Nephron progenitor cell (in vitro differentiated cells): ENCODE measurements at regions not wholly inside any gene's neighbourhood (a gene's known extent, or its start where the extent isn't known, plus 50 kb on each side); places are given as distances from the start of the nearest gene placed in this dataset.

ENCODE experiments used
- DNase-seq: peaks from one replicate; pipeline ENCODE4 v3.0.0; 2021
- H3K27ac Mint-ChIP-seq: 2 replicates; pipeline ENCODE4 v1.8.0; 2021; ENCODE audit warnings: mild to moderate bottlenecking, moderate library complexity, mixed read lengths
- H3K27me3 Mint-ChIP-seq: 2 replicates; pipeline ENCODE4 v1.8.0; 2021; ENCODE audit warnings: mild to moderate bottlenecking, low read depth, mixed read lengths; ENCODE audit not compliant: poor library complexity
- H3K36me3 Mint-ChIP-seq: 2 replicates; pipeline ENCODE4 v1.8.0; 2021; ENCODE audit warnings: low read depth, mixed read lengths
- H3K4me1 Mint-ChIP-seq: 2 replicates; pipeline ENCODE4 v1.8.0; 2021; ENCODE audit warnings: mixed read lengths
- H3K4me3 Mint-ChIP-seq: 2 replicates; pipeline ENCODE4 v1.8.0; 2021; ENCODE audit warnings: mild to moderate bottlenecking, moderate library complexity, mixed read lengths
- H3K9me3 Mint-ChIP-seq: 2 replicates; pipeline ENCODE4 v1.8.0; 2021; ENCODE audit warnings: mild to moderate bottlenecking, moderate library complexity, mixed read lengths
- TF ChIP-seq, protein P1 (sequence below): fragments of 200-600 bp; sonication (generic); IDR thresholded peaks from 2 replicates; pipeline ENCODE4 v1.5.0; 2021; ENCODE audit warnings: antibody characterized with exemption

- H3K9me3 Mint-ChIP-seq = peaks cover 18% of the 10 kb centered on the region
- H3K27ac Mint-ChIP-seq = no peak overlapping the region
- no peak overlapping the region for H3K4me3 Mint-ChIP-seq
- TF ChIP-seq, protein P1, sequence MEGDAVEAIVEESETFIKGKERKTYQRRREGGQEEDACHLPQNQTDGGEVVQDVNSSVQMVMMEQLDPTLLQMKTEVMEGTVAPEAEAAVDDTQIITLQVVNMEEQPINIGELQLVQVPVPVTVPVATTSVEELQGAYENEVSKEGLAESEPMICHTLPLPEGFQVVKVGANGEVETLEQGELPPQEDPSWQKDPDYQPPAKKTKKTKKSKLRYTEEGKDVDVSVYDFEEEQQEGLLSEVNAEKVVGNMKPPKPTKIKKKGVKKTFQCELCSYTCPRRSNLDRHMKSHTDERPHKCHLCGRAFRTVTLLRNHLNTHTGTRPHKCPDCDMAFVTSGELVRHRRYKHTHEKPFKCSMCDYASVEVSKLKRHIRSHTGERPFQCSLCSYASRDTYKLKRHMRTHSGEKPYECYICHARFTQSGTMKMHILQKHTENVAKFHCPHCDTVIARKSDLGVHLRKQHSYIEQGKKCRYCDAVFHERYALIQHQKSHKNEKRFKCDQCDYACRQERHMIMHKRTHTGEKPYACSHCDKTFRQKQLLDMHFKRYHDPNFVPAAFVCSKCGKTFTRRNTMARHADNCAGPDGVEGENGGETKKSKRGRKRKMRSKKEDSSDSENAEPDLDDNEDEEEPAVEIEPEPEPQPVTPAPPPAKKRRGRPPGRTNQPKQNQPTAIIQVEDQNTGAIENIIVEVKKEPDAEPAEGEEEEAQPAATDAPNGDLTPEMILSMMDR = no peak
- H3K27me3 Mint-ChIP-seq = peaks cover 2% of the 10 kb centered on the region
- H3K4me1 Mint-ChIP-seq = no peaks in the 10 kb centered on the region
- DNase-seq = no peak
- H3K36me3 Mint-ChIP-seq = peaks cover 5% of the 10 kb centered on the region
Observed at GRCh38 chr5:9903801-9904200, 273.6 kb upstream of the TAS2R1 start.

DNA sequence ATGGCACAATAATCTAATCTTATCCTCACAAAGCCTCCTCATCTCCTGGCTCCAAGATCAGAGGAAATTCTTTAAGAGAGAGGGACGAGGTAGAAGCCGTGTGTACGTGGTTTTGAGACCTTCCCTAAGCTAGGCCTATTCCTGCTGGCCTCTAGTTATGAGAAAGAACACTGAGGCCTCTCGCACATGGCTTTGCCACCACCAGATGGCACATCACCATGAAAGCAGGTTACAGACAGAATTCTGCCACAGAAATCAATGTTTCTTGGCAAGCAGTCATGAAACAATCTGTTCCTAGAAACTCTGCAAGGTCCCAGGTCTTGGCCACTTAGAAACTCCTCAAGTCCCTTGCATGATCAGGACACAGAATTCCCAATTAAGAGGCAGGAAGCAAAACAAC is 268.2 kb upstream of the TAS2R1 start:
- no peak for DNase-seq
- Mint-ChIP-seq H3K27ac (no peak overlapping the region), H3K4me1 (no peaks in the 10 kb centered on the region), H3K9me3 (peaks cover 12% of the 10 kb centered on the region), H3K36me3 (peaks cover 4% of the 10 kb centered on the region), H3K4me3 (no peak overlapping the region), H3K27me3 (peaks cover 3% of the 10 kb centered on the region)
- TF ChIP-seq, protein P1 = peak; percentile 30

GRCh38 chr5:9895302-9895645 is 265.1 kb upstream of the TAS2R1 start:
- no peak for DNase-seq
- Mint-ChIP-seq H3K36me3 (peaks cover 4% of the 10 kb centered on the region), H3K27me3 (peaks cover 4% of the 10 kb centered on the region), H3K9me3 (peaks cover 16% of the 10 kb centered on the region), H3K4me1 (no peaks in the 10 kb centered on the region), H3K27ac (no peak overlapping the region), H3K4me3 (no peak overlapping the region)
- TF ChIP-seq, protein P1 = no peak

- DNase-seq = no peak
- H3K36me3 Mint-ChIP-seq = peaks cover 4% of the 10 kb centered on the region
Observed at GRCh38 chr5:9894571-9895301, 264.6 kb upstream of the TAS2R1 start.

GRCh38 chr5:9892696-9893095 is 262.5 kb upstream of the TAS2R1 start:
- TF ChIP-seq, protein P1 = no peak
- no peak for DNase-seq
- H3K36me3 Mint-ChIP-seq = peaks cover 4% of the 10 kb centered on the region
- H3K4me1 Mint-ChIP-seq = no peaks in the 10 kb centered on the region
- H3K27ac Mint-ChIP-seq = no peak overlapping the region
- peaks cover 16% of the 10 kb centered on the region for H3K9me3 Mint-ChIP-seq
- peaks cover 8% of the 10 kb centered on the region for H3K27me3 Mint-ChIP-seq
- H3K4me3 Mint-ChIP-seq = no peak overlapping the region

More at GRCh38 chr5:9894571-9895301, 264.6 kb upstream of the TAS2R1 start:
- no peak overlapping the region for H3K27ac Mint-ChIP-seq
- TF ChIP-seq, protein P1 = no peak
- peaks cover 16% of the 10 kb centered on the region for H3K9me3 Mint-ChIP-seq
- H3K4me3 Mint-ChIP-seq = no peak overlapping the region
- H3K4me1 Mint-ChIP-seq = no peaks in the 10 kb centered on the region
- peaks cover 4% of the 10 kb centered on the region for H3K27me3 Mint-ChIP-seq

GRCh38 chr5:9889511-9889910 is 259.4 kb upstream of the TAS2R1 start:
- Mint-ChIP-seq H3K27ac (peak overlapping the region; percentile 56), H3K4me1 (no peaks in the 10 kb centered on the region), H3K36me3 (peaks cover 4% of the 10 kb centered on the region), H3K27me3 (peaks cover 8% of the 10 kb centered on the region), H3K9me3 (peaks cover 11% of the 10 kb centered on the region), H3K4me3 (no peak overlapping the region)
- DNase-seq = no peak
- TF ChIP-seq, protein P1 = no peak
